ENCODE measurements at regions not wholly inside any gene's neighbourhood (a gene's known extent, or its start where the extent isn't known, plus 50 kb on each side); places are given as distances from the start of the nearest gene placed in this dataset.

DNA sequence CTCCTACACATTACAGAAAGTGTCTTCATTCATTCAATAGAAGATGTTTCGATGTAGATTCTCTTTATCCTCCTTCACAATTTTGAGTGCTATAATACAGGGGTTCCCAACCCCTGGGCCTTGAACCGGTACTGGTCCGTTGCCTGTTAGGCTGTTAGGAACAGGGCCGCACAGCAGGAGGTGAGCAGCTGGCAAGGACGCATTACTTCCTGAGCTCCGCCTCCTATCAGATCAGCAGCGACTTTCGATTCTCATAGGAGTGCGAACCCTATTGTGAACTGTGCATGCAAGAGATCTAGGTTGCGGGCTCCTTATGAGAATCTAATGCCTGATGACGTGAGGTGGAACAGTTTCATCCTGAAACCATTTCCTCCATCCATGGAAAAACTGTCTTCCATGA, 153.0 kb upstream of the SMC2 start:
- H3K9me3 ChIP-seq = no peaks in the 10 kb centered on the region
- intact Hi-C loops (cut with DNase I) = no loop called here
- TF ChIP-seq, protein P1, sequence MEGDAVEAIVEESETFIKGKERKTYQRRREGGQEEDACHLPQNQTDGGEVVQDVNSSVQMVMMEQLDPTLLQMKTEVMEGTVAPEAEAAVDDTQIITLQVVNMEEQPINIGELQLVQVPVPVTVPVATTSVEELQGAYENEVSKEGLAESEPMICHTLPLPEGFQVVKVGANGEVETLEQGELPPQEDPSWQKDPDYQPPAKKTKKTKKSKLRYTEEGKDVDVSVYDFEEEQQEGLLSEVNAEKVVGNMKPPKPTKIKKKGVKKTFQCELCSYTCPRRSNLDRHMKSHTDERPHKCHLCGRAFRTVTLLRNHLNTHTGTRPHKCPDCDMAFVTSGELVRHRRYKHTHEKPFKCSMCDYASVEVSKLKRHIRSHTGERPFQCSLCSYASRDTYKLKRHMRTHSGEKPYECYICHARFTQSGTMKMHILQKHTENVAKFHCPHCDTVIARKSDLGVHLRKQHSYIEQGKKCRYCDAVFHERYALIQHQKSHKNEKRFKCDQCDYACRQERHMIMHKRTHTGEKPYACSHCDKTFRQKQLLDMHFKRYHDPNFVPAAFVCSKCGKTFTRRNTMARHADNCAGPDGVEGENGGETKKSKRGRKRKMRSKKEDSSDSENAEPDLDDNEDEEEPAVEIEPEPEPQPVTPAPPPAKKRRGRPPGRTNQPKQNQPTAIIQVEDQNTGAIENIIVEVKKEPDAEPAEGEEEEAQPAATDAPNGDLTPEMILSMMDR (IDR thresholded peaks at IDR 0.05) = no peak

DNA sequence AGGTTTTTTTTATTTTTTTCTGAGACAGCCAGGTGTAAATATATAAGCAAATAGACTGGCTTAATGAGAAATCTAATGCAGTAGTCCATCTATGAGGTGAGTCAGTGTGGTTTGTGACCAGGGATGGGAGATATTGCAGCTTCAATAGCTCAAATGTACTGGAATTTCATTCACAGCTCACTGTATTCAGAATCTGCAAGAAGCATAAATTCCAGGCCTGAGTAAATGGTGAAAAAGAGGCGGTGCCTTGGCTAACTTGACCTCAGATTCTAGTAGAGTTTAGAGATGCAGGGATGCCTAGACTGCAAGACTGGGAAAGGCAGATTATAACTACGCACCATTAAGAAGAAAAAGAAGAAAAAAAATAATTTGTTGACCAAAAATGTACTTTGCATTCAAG, 151.9 kb upstream of the SMC2 start:
- TF ChIP-seq, protein P1 (IDR thresholded peaks at IDR 0.05) = no peak
- no peak overlapping the region for H3K27ac ChIP-seq
- ATAC-seq (no peak), DNase-seq (no peak)
- no peaks in the 10 kb centered on the region for H3K27me3 ChIP-seq
- H3K9me3 ChIP-seq = no peaks in the 10 kb centered on the region
- H3K4me3 ChIP-seq = no peak overlapping the region
- intact Hi-C loops (cut with DNase I) = no loop called here
- H3K36me3 ChIP-seq = no peaks in the 10 kb centered on the region
- H3K4me1 ChIP-seq = no peaks in the 10 kb centered on the region

More for the DNA sequence above, 153.0 kb upstream of the SMC2 start:
- peak in 1 of 4 donors; percentile 20 for DNase-seq
- no peaks in the 10 kb centered on the region for H3K27me3 ChIP-seq
- H3K36me3 ChIP-seq = no peaks in the 10 kb centered on the region
- no peak overlapping the region for H3K27ac ChIP-seq
- H3K4me3 ChIP-seq = no peak overlapping the region
- H3K4me1 ChIP-seq = no peaks in the 10 kb centered on the region
- no peak for ATAC-seq

DNA sequence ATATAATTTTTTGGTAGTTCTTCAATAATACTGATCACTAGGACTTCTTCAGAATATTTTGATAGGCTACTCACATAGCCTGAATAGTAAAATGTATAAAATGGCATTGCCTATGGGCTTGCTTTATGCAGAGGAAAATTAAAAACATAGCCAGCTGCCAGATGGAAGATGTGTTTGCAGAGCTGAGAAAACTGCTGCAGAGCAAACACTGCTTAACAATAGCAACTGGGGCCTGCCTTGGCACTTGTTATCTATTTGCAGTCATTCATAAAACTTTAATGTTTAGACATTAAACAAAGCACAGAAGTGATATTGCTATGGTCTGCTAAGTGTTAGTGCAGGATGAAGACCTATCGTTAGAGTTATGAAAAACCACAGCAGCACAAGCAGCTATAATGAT, 151.5 kb upstream of the SMC2 start:
- no peaks in the 10 kb centered on the region for H3K36me3 ChIP-seq
- H3K4me1 ChIP-seq = no peaks in the 10 kb centered on the region
- H3K9me3 ChIP-seq = no peaks in the 10 kb centered on the region
- no peak for DNase-seq
- no peak for ATAC-seq
- no peak overlapping the region for H3K27ac ChIP-seq
- no peaks in the 10 kb centered on the region for H3K27me3 ChIP-seq
- TF ChIP-seq, protein P1 (IDR thresholded peaks at IDR 0.05) = no peak
- H3K4me3 ChIP-seq = no peak overlapping the region
- intact Hi-C loops (cut with DNase I) = no loop called here

DNA sequence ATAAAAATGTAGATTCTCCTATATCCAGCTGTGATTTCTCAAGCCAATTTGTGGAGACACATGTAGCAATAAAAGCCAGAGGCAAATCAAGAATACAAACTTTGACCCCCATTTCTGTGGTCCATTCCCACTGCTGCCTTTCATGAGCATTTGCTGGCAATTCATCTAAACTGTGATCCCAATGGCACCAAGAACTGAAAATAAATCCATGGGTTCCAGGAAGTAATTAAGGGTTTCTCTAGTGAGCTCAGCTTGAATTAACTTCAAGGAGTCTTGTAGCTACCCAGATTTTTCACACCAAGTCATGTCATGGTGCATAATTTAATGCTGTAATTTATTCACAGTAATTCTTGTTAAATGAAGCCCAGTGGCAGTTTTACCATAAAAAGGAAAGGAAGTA, 145.0 kb upstream of the SMC2 start:
- DNase-seq = no peak
- Histone ChIP-seq H3K9me3 (no peaks in the 10 kb centered on the region), H3K4me3 (no peak overlapping the region), H3K27ac (no peak overlapping the region), H3K36me3 (no peaks in the 10 kb centered on the region), H3K4me1 (no peaks in the 10 kb centered on the region), H3K27me3 (no peaks in the 10 kb centered on the region)
- TF ChIP-seq, protein P1 (IDR thresholded peaks at IDR 0.05) = no peak
- intact Hi-C loops (cut with DNase I) = no loop called here
- no peak for ATAC-seq

DNA sequence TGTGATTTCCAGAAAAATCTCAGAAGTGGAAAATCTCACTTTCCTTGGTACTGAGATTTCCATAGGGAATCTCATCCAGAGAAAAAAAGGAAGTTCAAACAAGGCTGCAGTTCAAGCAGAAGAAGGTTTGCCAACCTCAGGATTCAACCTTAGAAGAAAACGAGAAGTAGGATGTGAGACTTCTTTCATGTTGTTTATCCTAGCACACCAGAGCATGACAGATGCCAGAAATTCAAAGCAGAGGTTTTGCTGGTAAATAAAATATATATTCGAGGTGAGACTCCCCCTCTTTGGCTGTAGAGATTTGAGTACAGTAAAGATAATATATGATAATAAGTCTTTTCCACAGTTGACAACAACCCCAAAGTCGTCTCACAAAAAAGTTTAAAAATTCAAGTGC, 116.9 kb upstream of the SMC2 start:
- no peak for DNase-seq
- Histone ChIP-seq H3K27me3 (no peaks in the 10 kb centered on the region), H3K4me1 (no peaks in the 10 kb centered on the region), H3K4me3 (no peak overlapping the region), H3K9me3 (no peaks in the 10 kb centered on the region), H3K27ac (no peak overlapping the region), H3K36me3 (no peaks in the 10 kb centered on the region)
- intact Hi-C loops (cut with DNase I) = no loop called here
- TF ChIP-seq, protein P1 (IDR thresholded peaks at IDR 0.05) = no peak
- ATAC-seq = no peak
